Urinary bladder (tissue), 3 donors: ENCODE measurements at regions not wholly inside any gene's neighbourhood (a gene's known extent, or its start where the extent isn't known, plus 50 kb on each side); places are given as distances from the start of the nearest gene placed in this dataset.
"Not testable (repeated sequence)": the region's sequence is repeated elsewhere in the genome, so short reads cannot be mapped to it uniquely, and the experiment has no call there.

Experiments
- DNase-seq: peaks from one replicate; pipeline ENCODE4 v3.0.0-alpha.2; 2015; ENCODE audit errors: extremely low spot score
- H3K27ac ChIP-seq: one replicate; pipeline ENCODE4 v1.5.1; 2013; ENCODE audit warnings: low read depth, mild to moderate bottlenecking, moderate library complexity
- H3K36me3 ChIP-seq: one replicate; pipeline ENCODE4 v1.6.1; 2013; ENCODE audit warnings: mild to moderate bottlenecking, moderate library complexity; ENCODE audit not compliant: insufficient read depth
- H3K4me1 ChIP-seq: one replicate; pipeline ENCODE4 v1.6.1; 2013; ENCODE audit warnings: mild to moderate bottlenecking, moderate library complexity; ENCODE audit not compliant: insufficient read depth
- H3K4me3 ChIP-seq: one replicate; pipeline ENCODE4 v1.5.1; 2013; ENCODE audit warnings: low read depth, low read length
- WGBS: extraction: QIAGEN DNeasy Blood & Tissue Kit; methylation state at CpG from one replicate; pipeline ENCODE4 v1.1.7; 2013; 5-methylcytosine and 5-hydroxymethylcytosine counted together
- donor health status: healthy with polysubstance abuse.
- donor health status: healthy.

- Histone ChIP-seq H3K36me3 (no peaks in the 10 kb centered on the region), H3K4me3 (no peak overlapping the region), H3K27ac (no peak overlapping the region), H3K4me1 (no peaks in the 10 kb centered on the region)
- DNase-seq, result no peak
Measured at GRCh38 chr2:224252631-224253030, 149.3 kb downstream of the FAM124B start.

GRCh38 chr2:224248944-224249371 lies 152.9 kb downstream of the FAM124B start:
- H3K27ac ChIP-seq, result no peak overlapping the region
- no peaks in the 10 kb centered on the region for H3K36me3 ChIP-seq
- 83% methylated on average over 1 of the region's 1 CpG for WGBS
- H3K4me1 ChIP-seq, result no peaks in the 10 kb centered on the region
- DNase-seq, result no peak
- H3K4me3 ChIP-seq, result no peak overlapping the region

GRCh38 chr2:224242561-224242960 lies 159.3 kb downstream of the FAM124B start:
- Histone ChIP-seq H3K36me3 (no peaks in the 10 kb centered on the region), H3K4me3 (no peak overlapping the region), H3K27ac (no peak overlapping the region), H3K4me1 (no peaks in the 10 kb centered on the region)
- DNase-seq, result no peak
- 60% methylated on average over 1 of the region's 1 CpG for WGBS

DNA sequence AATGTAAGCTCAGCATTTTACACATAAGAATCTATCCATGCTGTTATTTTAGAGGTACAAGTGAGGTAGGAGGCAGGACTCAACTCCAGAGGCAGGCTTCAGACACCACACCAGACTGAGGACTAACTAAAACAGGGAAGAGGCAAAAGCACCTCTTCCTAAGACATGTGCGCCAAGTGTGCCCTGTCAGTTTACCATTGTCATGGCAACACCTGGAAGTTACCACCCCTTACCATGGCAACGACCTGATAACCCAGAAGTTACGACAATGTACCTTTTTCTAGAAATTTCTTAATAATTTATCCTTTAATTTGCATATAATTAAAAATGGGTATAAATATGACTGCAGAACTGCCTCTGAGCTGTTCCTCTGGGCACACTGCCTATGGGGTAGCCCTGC lies 160.1 kb downstream of the FAM124B start:
- DNase-seq, result no peak
- Histone ChIP-seq H3K27ac (no peak overlapping the region), H3K4me3 (no peak overlapping the region), H3K36me3 (no peaks in the 10 kb centered on the region), H3K4me1 (no peaks in the 10 kb centered on the region)
- WGBS, result 85% methylated on average over 3 of the region's 3 CpGs

GRCh38 chr2:224241001-224241400 lies 160.9 kb downstream of the FAM124B start:
- WGBS, result 63% methylated on average over 1 of the region's 1 CpG

DNA sequence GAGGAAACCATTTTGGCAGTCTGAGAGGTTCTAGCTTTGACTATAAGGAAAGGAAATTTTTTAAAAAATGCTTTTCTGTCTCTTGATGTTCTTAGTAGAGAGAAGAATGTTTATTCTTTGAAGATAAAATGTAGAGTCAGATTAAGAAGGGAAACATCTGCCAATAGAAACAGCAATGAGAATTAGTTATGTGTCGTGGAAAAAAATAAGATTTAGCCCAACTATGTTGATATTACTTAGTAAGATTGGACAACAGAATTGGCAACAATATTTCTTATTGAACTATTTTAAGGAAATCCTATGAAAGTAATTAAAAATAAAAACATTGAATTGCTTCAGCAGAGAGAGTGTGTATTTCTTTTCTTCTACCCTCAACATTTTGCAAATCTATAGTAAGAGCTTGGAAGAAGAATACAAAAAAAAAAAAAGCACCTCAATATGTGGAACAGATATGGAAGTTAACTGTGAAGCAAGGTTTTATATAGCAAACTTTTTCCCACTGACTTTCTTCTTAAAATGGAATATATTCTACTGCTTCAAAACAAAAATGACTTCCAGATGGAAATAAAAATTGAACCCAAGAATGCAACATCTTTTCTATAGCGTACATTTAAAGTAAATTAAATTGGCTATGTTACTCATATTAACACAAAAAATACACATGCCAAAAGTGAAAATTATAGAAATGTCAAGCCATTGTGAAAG lies 177.9 kb downstream of the FAM124B start:
- no peak overlapping the region for H3K4me3 ChIP-seq
- no peak overlapping the region for H3K27ac ChIP-seq
- H3K36me3 ChIP-seq, result no peaks in the 10 kb centered on the region
- DNase-seq, result no peak
- 51% methylated on average over 2 of the region's 2 CpGs for WGBS
- no peaks in the 10 kb centered on the region for H3K4me1 ChIP-seq

More at GRCh38 chr2:224241001-224241400, 160.9 kb downstream of the FAM124B start:
- no peak for DNase-seq
- H3K4me1 ChIP-seq, result no peaks in the 10 kb centered on the region
- H3K27ac ChIP-seq, result no peak overlapping the region
- H3K4me3 ChIP-seq, result no peak overlapping the region
- no peaks in the 10 kb centered on the region for H3K36me3 ChIP-seq

GRCh38 chr2:224222974-224223373 lies 178.9 kb downstream of the FAM124B start:
- no peaks in the 10 kb centered on the region for H3K36me3 ChIP-seq
- H3K4me1 ChIP-seq, result no peaks in the 10 kb centered on the region
- H3K27ac ChIP-seq, result no peak overlapping the region
- WGBS, result 29% methylated on average over 1 of the region's 1 CpG
- DNase-seq, result no peak
- H3K4me3 ChIP-seq, result no peak overlapping the region

DNA sequence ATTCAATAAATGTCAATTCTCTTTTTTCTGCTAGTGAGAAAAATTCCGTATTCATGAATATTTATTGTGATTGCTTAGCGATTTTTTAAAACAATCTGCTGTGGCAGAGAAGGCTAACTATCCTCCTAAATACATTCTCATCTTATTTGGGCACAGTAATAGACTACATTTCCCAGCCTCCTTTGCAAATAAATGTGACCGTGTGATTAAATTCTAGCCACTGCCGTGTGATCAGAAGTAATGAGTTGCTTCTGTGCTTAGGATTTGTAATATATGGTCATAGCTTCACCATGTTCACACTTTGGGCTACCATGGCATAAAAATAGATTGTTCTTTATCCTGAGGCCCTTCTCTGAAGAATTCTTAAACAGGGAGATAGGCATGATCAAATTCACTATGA lies 179.6 kb downstream of the FAM124B start:
- WGBS, result 65% methylated on average over 4 of the region's 4 CpGs
- DNase-seq, result no peak
- H3K4me3 ChIP-seq, result no peak overlapping the region
- H3K27ac ChIP-seq, result no peak overlapping the region
- no peaks in the 10 kb centered on the region for H3K36me3 ChIP-seq
- no peaks in the 10 kb centered on the region for H3K4me1 ChIP-seq

GRCh38 chr2:224221455-224221913 lies 180.4 kb downstream of the FAM124B start:
- H3K27ac ChIP-seq, result no peak overlapping the region

DNA sequence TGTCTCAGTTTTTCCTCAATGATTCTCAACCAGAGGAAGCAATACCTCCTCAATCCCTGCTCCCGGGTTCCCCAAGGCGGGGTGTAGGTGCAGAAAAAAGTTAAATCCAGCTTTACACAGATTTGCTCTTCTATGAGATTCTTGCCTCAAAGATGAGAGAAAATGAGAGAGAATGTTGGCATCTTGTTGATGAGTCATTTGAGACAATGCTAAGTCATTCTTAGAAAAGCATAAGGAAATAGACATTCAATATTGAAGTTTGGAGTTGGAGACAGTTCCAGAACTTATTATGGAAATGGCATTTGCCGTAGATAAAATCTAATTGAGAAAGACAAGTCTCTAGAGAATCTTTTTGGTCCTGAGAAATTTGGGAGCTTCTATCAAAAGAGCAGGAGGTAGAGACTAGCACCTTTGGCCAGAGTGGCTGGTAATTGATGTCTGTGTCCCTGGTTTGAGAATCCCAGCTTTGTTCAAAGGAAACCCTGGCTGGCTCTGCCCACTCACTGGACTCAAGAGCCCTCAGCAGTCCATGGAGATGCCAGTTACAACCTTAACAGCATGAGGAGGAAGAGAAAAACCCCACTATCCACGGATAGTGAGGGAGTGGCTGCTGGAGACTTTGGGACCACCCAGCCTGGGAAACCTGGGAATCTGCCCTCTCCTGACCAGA lies 181.2 kb downstream of the FAM124B start:
- WGBS, result 65% methylated on average over 4 of the region's 4 CpGs
- no peak overlapping the region for H3K27ac ChIP-seq

More at GRCh38 chr2:224221455-224221913, 180.4 kb downstream of the FAM124B start:
- no peaks in the 10 kb centered on the region for H3K4me1 ChIP-seq
- H3K4me3 ChIP-seq, result no peak overlapping the region
- 58% methylated on average over 5 of the region's 5 CpGs for WGBS
- no peak for DNase-seq
- H3K36me3 ChIP-seq, result no peaks in the 10 kb centered on the region

DNA sequence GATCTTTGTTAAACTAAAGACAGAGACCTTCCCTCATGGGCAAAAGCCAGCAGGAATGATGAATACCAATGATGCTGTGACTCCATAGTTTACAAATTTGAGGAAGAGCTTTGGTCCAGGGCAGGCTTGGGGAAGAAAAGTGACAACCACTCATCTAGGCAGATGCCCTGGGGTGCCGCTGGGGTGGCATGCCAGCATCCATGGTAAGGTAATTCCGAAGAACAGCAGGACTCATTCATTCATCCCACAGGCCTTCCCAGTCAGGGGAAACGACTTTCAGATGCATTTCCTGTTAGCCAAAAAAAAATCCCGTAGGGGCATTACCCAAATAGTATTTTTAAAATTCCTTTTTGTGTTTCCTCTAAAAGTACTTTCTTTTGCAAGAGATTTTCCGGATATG lies 180.7 kb upstream of the SERPINE2 start:
- Histone ChIP-seq H3K27ac (no peak overlapping the region), H3K4me1 (no peaks in the 10 kb centered on the region), H3K36me3 (no peaks in the 10 kb centered on the region), H3K4me3 (no peak overlapping the region)
- 88% methylated on average over 5 of the region's 5 CpGs for WGBS
- DNase-seq, result no peak

More for the DNA sequence above, 181.2 kb downstream of the FAM124B start:
- DNase-seq, result no peak
- Histone ChIP-seq H3K4me3 (no peak overlapping the region), H3K36me3 (no peaks in the 10 kb centered on the region), H3K4me1 (no peaks in the 10 kb centered on the region)

DNA sequence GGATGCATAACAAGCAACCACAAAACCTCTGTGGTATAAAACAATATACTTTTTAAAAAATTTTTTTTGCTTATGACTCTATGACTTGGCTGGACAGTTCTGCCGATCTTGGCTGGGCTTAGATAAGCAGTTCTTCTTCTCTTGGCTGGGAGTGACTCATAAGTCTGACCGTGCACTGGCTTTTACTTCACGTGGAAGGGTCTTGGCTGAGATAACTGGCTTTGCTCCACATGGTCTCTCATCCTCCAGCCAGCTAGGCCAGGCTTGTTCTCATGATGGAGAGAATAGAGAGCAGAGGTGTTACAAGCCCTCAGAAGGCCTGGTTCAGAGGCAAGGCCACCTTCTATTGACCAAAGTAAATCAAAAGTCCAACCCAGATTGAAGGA lies 178.9 kb upstream of the SERPINE2 start:
- no peak for DNase-seq
- Histone ChIP-seq H3K27ac (no peak overlapping the region), H3K4me1 (no peaks in the 10 kb centered on the region), H3K36me3 (no peaks in the 10 kb centered on the region), H3K4me3 (no peak overlapping the region)
- 19% methylated on average over 3 of the region's 3 CpGs for WGBS

DNA sequence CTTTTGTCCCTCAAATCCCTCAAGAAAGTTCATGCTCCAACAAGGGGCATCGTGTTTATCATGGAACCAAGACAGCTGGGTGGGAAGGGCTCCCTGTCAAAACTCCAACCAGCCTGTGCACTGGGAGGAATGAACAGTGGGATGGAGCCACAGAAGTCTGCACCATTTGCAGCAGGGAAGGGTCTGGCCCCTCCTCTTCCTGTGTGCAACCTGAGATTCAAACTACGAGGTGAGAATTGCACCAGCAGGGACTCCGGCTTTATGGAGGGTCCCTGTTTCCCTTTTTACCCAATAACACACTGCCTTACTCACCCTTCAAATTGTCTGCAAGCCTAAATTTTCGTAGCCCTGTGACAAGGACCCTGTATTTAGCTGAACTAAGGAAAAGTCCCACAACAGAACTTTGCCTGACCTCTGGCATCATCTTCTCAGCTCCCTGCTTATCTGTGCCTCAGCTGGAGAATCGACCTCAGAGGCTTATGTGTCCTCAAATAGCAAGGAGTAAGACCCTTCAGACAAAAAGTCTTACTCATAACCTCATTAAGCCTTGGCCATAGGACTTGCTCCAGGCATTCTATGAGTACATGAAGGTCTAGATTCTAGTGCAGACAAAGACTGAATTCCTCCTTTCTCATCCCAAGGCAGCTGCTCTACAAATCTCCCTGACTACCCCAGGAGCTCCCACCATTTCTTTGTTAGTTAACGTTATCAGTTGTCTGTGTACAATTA lies 178.3 kb upstream of the SERPINE2 start:
- Histone ChIP-seq H3K27ac (no peak overlapping the region), H3K4me3 (no peak overlapping the region), H3K4me1 (no peaks in the 10 kb centered on the region), H3K36me3 (no peaks in the 10 kb centered on the region)
- no peak for DNase-seq
- 72% methylated on average over 6 of the region's 6 CpGs for WGBS

DNA sequence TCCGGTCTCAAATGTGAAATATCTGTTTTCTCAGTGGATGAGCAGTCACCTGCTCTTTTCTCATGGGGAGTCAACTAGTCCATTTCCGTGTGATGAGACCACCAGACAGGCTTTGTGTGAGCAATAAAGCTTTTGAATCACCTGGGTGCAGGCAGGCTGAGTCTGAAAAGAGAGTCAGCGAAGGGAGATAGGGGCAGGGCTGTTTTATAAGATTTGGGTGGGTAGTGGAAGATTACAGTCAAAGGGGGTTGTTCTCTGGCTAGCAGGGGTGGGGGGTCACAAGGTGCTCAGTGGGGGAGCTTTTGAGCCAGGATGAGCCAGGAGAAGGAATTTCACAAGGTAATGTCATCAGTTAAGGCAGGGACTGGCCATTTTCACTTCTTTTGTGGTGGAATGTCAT lies 176.5 kb upstream of the SERPINE2 start:
- not testable (repeated sequence) for H3K4me1 ChIP-seq, H3K4me3 ChIP-seq, H3K36me3 ChIP-seq, DNase-seq, H3K27ac ChIP-seq
- 96% methylated on average over 3 of the region's 3 CpGs for WGBS
